Panc1 (cell line): ENCODE measurements at regions not wholly inside any gene's neighbourhood (a gene's known extent, or its start where the extent isn't known, plus 50 kb on each side); places are given as distances from the start of the nearest gene placed in this dataset.

Experiments used
- ATAC-seq: fragments of 200-7000 bp; cut with Tn5 transposase; 2 replicates; pipeline ENCODE4 v1.9.1; 2020; ENCODE audit warnings: mild to moderate bottlenecking, moderate library complexity
- BruUV-seq: library from RNA; stranded (reverse); fragments of 400-500 nt; replicated peaks from 2 replicates; lab custom pipeline; 2021; lab: Mats Ljungman, UMichigan
- CTCF ChIA-PET: fragments of 300-600 bp; sonication (Branson Sonifier 250); formaldehyde crosslinking; loops from one replicate; lab custom pipeline; 2022; ENCODE audit warnings: antibody characterized with exemption; lab: Charles Lee
- POLR2A ChIA-PET: fragments of 300-600 bp; sonication (Branson Sonifier 250); formaldehyde crosslinking; loops from one replicate; lab custom pipeline; 2022; ENCODE audit warnings: antibody characterized with exemption; lab: Charles Lee
- DNase-seq: peaks from one replicate; pipeline ENCODE4 v3.0.0-alpha.2; 2010; ENCODE audit warnings: low read depth, low spot score
- H3K27ac ChIP-seq: 2 replicates; pipeline ENCODE4 v1.5.1; 2011; ENCODE audit warnings: mild to moderate bottlenecking, low read length, inconsistent platforms
- H3K27me3 ChIP-seq: fragments of 200-500 bp; sonication (Bioruptor generic); 2 replicates; pipeline ENCODE4 v1.6.0; 2014; ENCODE audit warnings: low read length, inconsistent platforms; ENCODE audit not compliant: control insufficient read depth, insufficient read depth
- H3K36me3 ChIP-seq: fragments of 200-500 bp; sonication (Bioruptor generic); 2 replicates; pipeline ENCODE4 v1.5.1; 2014; ENCODE audit warnings: inconsistent platforms, mild to moderate bottlenecking, low read length, moderate library complexity; ENCODE audit not compliant: control insufficient read depth, insufficient read depth
- H3K4me1 ChIP-seq: 2 replicates; pipeline ENCODE4 v1.5.1; 2011; ENCODE audit warnings: inconsistent platforms, mild to moderate bottlenecking, low read length, moderate library complexity; ENCODE audit not compliant: control insufficient read depth, insufficient read depth
- H3K4me3 ChIP-seq, 2 experiments: 2 replicates each; pipeline ENCODE4 v1.5.1; 2011 to 2012; ENCODE audit warnings: low read depth in 2 of 2, low read length in 2 of 2, mild to moderate bottlenecking in 2 of 2, inconsistent platforms in 1 of 2, moderate library complexity in 1 of 2
- H3K9me3 ChIP-seq: fragments of 200-500 bp; sonication (Bioruptor generic); 2 replicates; pipeline ENCODE4 v1.5.1; 2014; ENCODE audit warnings: low read depth, mild to moderate bottlenecking, inconsistent platforms, low read length, moderate library complexity; ENCODE audit not compliant: control insufficient read depth, insufficient read depth
- POLR2AphosphoS5 ChIP-seq: IDR thresholded peaks from 2 replicates; pipeline ENCODE4 v1.6.1; 2012; ENCODE audit warnings: mild to moderate bottlenecking, low read depth, low read length, moderate library complexity
- SIN3A ChIP-seq: IDR thresholded peaks from 2 replicates; pipeline ENCODE4 v1.6.1; 2012; ENCODE audit warnings: low read depth, mild to moderate bottlenecking, low read length, moderate library complexity, borderline replicate concordance; ENCODE audit not compliant: insufficient read depth
- TCF7L2 ChIP-seq: IDR thresholded peaks from 2 replicates; pipeline ENCODE4 v1.6.1; 2011; ENCODE audit warnings: mild to moderate bottlenecking, low read depth, low read length, inconsistent platforms
- in situ Hi-C: cut with HindIII; loops from 2 replicates; pipeline ENCODE4 v1.10.0; 2016; ENCODE audit warnings: low sequenced_read_pairs, low pct_unique_long_range_greater_than_20kb
- intact Hi-C: fragments of 100-400 bp; cut with micrococcal nuclease; formaldehyde crosslinking; loops from one replicate; pipeline ENCODE4 v1.10.0; 2022; ENCODE audit not compliant: unreplicated experiment
- TF ChIP-seq, protein P1 (sequence below): fragments of 450-650 bp; IDR thresholded peaks from 2 replicates; pipeline ENCODE4 v1.5.1; 2017; ENCODE audit warnings: mild to moderate bottlenecking
- TF ChIP-seq, protein P2 (sequence below), 2 experiments: IDR thresholded peaks; 2 replicates each; pipeline ENCODE4 v1.6.1; 2011 to 2012; ENCODE audit warnings: low read depth in 2 of 2, control low read depth in 1 of 2, low read length in 1 of 2, mild to moderate bottlenecking in 1 of 2, moderate library complexity in 1 of 2; ENCODE audit not compliant: insufficient read depth in 1 of 2

DNA sequence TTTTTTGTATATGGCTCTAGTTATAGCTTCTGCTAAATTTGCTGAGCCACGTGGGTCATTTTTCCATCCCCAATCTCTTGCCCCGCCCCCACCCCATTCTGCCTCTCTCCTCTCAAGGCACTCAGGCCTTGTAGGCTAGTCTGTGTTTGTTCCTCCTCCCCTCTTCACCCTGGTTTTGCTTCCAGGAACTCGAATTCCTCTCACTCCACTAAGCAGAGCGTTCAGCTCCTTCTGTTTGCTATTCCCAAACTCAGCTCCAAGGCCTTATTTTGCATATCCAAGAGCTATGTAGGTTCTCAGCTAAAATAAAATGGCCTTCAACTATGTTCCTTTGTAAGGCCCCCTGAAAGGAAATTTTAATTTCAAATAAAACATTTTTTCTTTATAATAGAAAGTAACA, 1293.7 kb downstream of the EPHA7 start:
- no TSS peak for BruUV-seq
- intact Hi-C loops = no loop called here
- Histone ChIP-seq H3K4me3 (no peak overlapping the region), H3K4me1 (no peaks in the 10 kb centered on the region), H3K9me3 (no peaks in the 10 kb centered on the region), H3K27ac (no peak overlapping the region), H3K27me3 (no peaks in the 10 kb centered on the region), H3K36me3 (no peaks in the 10 kb centered on the region)
- DNase-seq (no peak), ATAC-seq (no peak)
- ChIA-PET CTCF (no interaction called here), POLR2A (no interaction called here)
- no peak for TF ChIP-seq TCF7L2
- TF ChIP-seq, protein P1, sequence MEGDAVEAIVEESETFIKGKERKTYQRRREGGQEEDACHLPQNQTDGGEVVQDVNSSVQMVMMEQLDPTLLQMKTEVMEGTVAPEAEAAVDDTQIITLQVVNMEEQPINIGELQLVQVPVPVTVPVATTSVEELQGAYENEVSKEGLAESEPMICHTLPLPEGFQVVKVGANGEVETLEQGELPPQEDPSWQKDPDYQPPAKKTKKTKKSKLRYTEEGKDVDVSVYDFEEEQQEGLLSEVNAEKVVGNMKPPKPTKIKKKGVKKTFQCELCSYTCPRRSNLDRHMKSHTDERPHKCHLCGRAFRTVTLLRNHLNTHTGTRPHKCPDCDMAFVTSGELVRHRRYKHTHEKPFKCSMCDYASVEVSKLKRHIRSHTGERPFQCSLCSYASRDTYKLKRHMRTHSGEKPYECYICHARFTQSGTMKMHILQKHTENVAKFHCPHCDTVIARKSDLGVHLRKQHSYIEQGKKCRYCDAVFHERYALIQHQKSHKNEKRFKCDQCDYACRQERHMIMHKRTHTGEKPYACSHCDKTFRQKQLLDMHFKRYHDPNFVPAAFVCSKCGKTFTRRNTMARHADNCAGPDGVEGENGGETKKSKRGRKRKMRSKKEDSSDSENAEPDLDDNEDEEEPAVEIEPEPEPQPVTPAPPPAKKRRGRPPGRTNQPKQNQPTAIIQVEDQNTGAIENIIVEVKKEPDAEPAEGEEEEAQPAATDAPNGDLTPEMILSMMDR = no peak
- TF ChIP-seq, protein P2, sequence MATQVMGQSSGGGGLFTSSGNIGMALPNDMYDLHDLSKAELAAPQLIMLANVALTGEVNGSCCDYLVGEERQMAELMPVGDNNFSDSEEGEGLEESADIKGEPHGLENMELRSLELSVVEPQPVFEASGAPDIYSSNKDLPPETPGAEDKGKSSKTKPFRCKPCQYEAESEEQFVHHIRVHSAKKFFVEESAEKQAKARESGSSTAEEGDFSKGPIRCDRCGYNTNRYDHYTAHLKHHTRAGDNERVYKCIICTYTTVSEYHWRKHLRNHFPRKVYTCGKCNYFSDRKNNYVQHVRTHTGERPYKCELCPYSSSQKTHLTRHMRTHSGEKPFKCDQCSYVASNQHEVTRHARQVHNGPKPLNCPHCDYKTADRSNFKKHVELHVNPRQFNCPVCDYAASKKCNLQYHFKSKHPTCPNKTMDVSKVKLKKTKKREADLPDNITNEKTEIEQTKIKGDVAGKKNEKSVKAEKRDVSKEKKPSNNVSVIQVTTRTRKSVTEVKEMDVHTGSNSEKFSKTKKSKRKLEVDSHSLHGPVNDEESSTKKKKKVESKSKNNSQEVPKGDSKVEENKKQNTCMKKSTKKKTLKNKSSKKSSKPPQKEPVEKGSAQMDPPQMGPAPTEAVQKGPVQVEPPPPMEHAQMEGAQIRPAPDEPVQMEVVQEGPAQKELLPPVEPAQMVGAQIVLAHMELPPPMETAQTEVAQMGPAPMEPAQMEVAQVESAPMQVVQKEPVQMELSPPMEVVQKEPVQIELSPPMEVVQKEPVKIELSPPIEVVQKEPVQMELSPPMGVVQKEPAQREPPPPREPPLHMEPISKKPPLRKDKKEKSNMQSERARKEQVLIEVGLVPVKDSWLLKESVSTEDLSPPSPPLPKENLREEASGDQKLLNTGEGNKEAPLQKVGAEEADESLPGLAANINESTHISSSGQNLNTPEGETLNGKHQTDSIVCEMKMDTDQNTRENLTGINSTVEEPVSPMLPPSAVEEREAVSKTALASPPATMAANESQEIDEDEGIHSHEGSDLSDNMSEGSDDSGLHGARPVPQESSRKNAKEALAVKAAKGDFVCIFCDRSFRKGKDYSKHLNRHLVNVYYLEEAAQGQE (IDR thresholded peaks at IDR 0.05; ENCODE audit: insufficient read depth in 1 of 2, low read depth in 2 of 2, low read length in 1 of 2) = no peak
- no peak for TF ChIP-seq POLR2AphosphoS5
- no peak for TF ChIP-seq SIN3A
- in situ Hi-C loops = no loop called here

DNA sequence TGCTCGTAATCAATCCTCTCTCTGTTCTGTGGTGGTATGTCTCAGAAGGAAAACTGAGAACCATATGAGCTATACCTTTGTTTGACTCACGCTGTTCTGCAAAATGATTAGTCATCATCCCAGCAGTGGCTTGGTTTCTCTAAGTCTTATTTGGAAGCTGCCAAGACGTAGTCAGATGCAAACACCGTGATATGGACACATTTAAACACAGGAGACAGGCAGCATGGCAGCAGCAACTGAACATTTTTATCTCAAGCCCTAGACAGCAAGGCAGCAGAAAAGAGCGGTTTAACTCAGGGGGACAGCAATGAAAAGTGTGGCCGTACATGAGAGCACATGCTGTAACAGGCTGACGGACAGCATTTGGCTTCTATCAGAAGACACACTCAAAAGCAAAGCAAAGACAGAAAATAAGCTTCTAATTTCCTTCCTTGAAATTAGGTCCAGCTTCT, 1295.1 kb downstream of the EPHA7 start:
- ChIA-PET CTCF (no interaction called here), POLR2A (no interaction called here)
- Histone ChIP-seq H3K36me3 (no peaks in the 10 kb centered on the region), H3K27me3 (no peaks in the 10 kb centered on the region), H3K4me1 (no peaks in the 10 kb centered on the region), H3K27ac (no peak overlapping the region), H3K9me3 (no peaks in the 10 kb centered on the region), H3K4me3 (no peak overlapping the region)
- no peak for DNase-seq
- BruUV-seq = no TSS peak
- no peak for ATAC-seq
- TF ChIP-seq, protein P1 = no peak
- no peak for TF ChIP-seq SIN3A
- TF ChIP-seq, protein P2 (IDR thresholded peaks at IDR 0.05; ENCODE audit: insufficient read depth in 1 of 2, low read depth in 2 of 2, low read length in 1 of 2) = no peak
- no peak for TF ChIP-seq POLR2AphosphoS5
- no peak for TF ChIP-seq TCF7L2
- intact Hi-C loops = no loop called here
- in situ Hi-C loops = no loop called here
